ENCODE measurements at regions not wholly inside any gene's neighbourhood (a gene's known extent, or its start where the extent isn't known, plus 50 kb on each side); places are given as distances from the start of the nearest gene placed in this dataset.
"Not testable (repeated sequence)": the region's sequence is repeated elsewhere in the genome, so short reads cannot be mapped to it uniquely, and the experiment has no call there.

- no peak overlapping the region for H3K9ac ChIP-seq (ENCODE audit: low read length)
- no peak overlapping the region for H3K4me3 ChIP-seq (ENCODE audit: low read length)
- no peak overlapping the region for H3K4me2 ChIP-seq (ENCODE audit: low read depth, low read length, poor library complexity, severe bottlenecking)
- no peaks in the 10 kb centered on the region for H3K9me3 ChIP-seq (ENCODE audit: low read length)
- H3K9me2 ChIP-seq (replicated peaks; ENCODE audit: insufficient read depth, low read length) = no peaks in the 10 kb centered on the region
- no peaks in the 10 kb centered on the region for H3K27me3 ChIP-seq (ENCODE audit: low read length)
- H3K4me1 ChIP-seq (ENCODE audit: low read length) = no peaks in the 10 kb centered on the region
- no peaks in the 10 kb centered on the region for H3K79me2 ChIP-seq (ENCODE audit: low read length)
- peak; percentile 20 for DNase-seq
- no peaks in the 10 kb centered on the region for H4K20me1 ChIP-seq (ENCODE audit: insufficient read depth, low read depth, low read length)
- H3K27ac ChIP-seq (ENCODE audit: low read length) = no peak overlapping the region
- H2AFZ ChIP-seq (ENCODE audit: low read length) = no peak overlapping the region
- H3K36me3 ChIP-seq (ENCODE audit: insufficient read depth, low read length) = no peaks in the 10 kb centered on the region
Measured at GRCh38 chr21:28568692-28569091, 424.0 kb downstream of the LTN1 start.

- H3K36me3 ChIP-seq (ENCODE audit: insufficient read depth, low read length); H3K9me2 ChIP-seq (replicated peaks; ENCODE audit: insufficient read depth, low read length); H3K4me1 ChIP-seq (ENCODE audit: low read length); H3K9me3 ChIP-seq (ENCODE audit: low read length); H2AFZ ChIP-seq (ENCODE audit: low read length); H3K4me2 ChIP-seq (ENCODE audit: low read depth, low read length, poor library complexity, severe bottlenecking); H3K27ac ChIP-seq (ENCODE audit: low read length); H3K9ac ChIP-seq (ENCODE audit: low read length); H3K79me2 ChIP-seq (ENCODE audit: low read length); H4K20me1 ChIP-seq (ENCODE audit: insufficient read depth, low read depth, low read length); H3K27me3 ChIP-seq (ENCODE audit: low read length); DNase-seq; H3K4me3 ChIP-seq (ENCODE audit: low read length): not testable (repeated sequence)
Measured at GRCh38 chr21:28563933-28564332, 428.7 kb downstream of the LTN1 start.

- no peaks in the 10 kb centered on the region for H4K20me1 ChIP-seq (ENCODE audit: insufficient read depth, low read depth, low read length)
- no peaks in the 10 kb centered on the region for H3K4me1 ChIP-seq (ENCODE audit: low read length)
- H3K4me2 ChIP-seq (ENCODE audit: low read depth, low read length, poor library complexity, severe bottlenecking) = no peak overlapping the region
- no peak overlapping the region for H3K4me3 ChIP-seq (ENCODE audit: low read length)
- no peak overlapping the region for H3K9ac ChIP-seq (ENCODE audit: low read length)
- no peak for DNase-seq
- no peak overlapping the region for H3K27ac ChIP-seq (ENCODE audit: low read length)
- no peaks in the 10 kb centered on the region for H3K79me2 ChIP-seq (ENCODE audit: low read length)
- no peaks in the 10 kb centered on the region for H3K36me3 ChIP-seq (ENCODE audit: insufficient read depth, low read length)
- no peak overlapping the region for H2AFZ ChIP-seq (ENCODE audit: low read length)
- no peaks in the 10 kb centered on the region for H3K9me2 ChIP-seq (replicated peaks; ENCODE audit: insufficient read depth, low read length)
- no peaks in the 10 kb centered on the region for H3K27me3 ChIP-seq (ENCODE audit: low read length)
- H3K9me3 ChIP-seq (ENCODE audit: low read length) = no peaks in the 10 kb centered on the region
Measured at GRCh38 chr21:28561772-28562171, 430.9 kb downstream of the LTN1 start.

GRCh38 chr21:28554660-28555475 lies 437.8 kb downstream of the LTN1 start:
- no peaks in the 10 kb centered on the region for H3K9me3 ChIP-seq (ENCODE audit: low read length)
- H2AFZ ChIP-seq (ENCODE audit: low read length) = no peak overlapping the region
- H3K36me3 ChIP-seq (ENCODE audit: insufficient read depth, low read length) = no peaks in the 10 kb centered on the region
- no peak overlapping the region for H3K9ac ChIP-seq (ENCODE audit: low read length)
- no peaks in the 10 kb centered on the region for H3K9me2 ChIP-seq (replicated peaks; ENCODE audit: insufficient read depth, low read length)
- DNase-seq = no peak
- H3K27me3 ChIP-seq (ENCODE audit: low read length) = no peaks in the 10 kb centered on the region
- peaks cover 9% of the 10 kb centered on the region for H3K4me1 ChIP-seq (ENCODE audit: low read length)
- H3K79me2 ChIP-seq (ENCODE audit: low read length) = no peaks in the 10 kb centered on the region
- H3K27ac ChIP-seq (ENCODE audit: low read length) = no peak overlapping the region
- no peak overlapping the region for H3K4me3 ChIP-seq (ENCODE audit: low read length)
- no peak overlapping the region for H3K4me2 ChIP-seq (ENCODE audit: low read depth, low read length, poor library complexity, severe bottlenecking)
- H4K20me1 ChIP-seq (ENCODE audit: insufficient read depth, low read depth, low read length) = no peaks in the 10 kb centered on the region

- H3K4me1 ChIP-seq (ENCODE audit: low read length) = peaks cover 10% of the 10 kb centered on the region
- no peak overlapping the region for H3K9ac ChIP-seq (ENCODE audit: low read length)
- H3K9me3 ChIP-seq (ENCODE audit: low read length) = no peaks in the 10 kb centered on the region
- DNase-seq = peak; percentile 35
- H3K9me2 ChIP-seq (replicated peaks; ENCODE audit: insufficient read depth, low read length) = no peaks in the 10 kb centered on the region
- no peaks in the 10 kb centered on the region for H3K27me3 ChIP-seq (ENCODE audit: low read length)
- H3K27ac ChIP-seq (ENCODE audit: low read length) = no peak overlapping the region
- no peaks in the 10 kb centered on the region for H4K20me1 ChIP-seq (ENCODE audit: insufficient read depth, low read depth, low read length)
- H3K4me3 ChIP-seq (ENCODE audit: low read length) = no peak overlapping the region
- peak overlapping the region; percentile 27 for H3K4me2 ChIP-seq (ENCODE audit: low read depth, low read length, poor library complexity, severe bottlenecking)
- H3K79me2 ChIP-seq (ENCODE audit: low read length) = no peaks in the 10 kb centered on the region
- no peaks in the 10 kb centered on the region for H3K36me3 ChIP-seq (ENCODE audit: insufficient read depth, low read length)
- H2AFZ ChIP-seq (ENCODE audit: low read length) = no peak overlapping the region
Measured at GRCh38 chr21:28550057-28550825, 442.4 kb downstream of the LTN1 start.

- Histone ChIP-seq H3K4me2 (ENCODE audit: low read depth, low read length, poor library complexity, severe bottlenecking) (no peak overlapping the region), H2AFZ (ENCODE audit: low read length) (no peak overlapping the region), H3K9ac (ENCODE audit: low read length) (no peak overlapping the region), H4K20me1 (ENCODE audit: insufficient read depth, low read depth, low read length) (no peaks in the 10 kb centered on the region), H3K4me3 (ENCODE audit: low read length) (no peak overlapping the region), H3K27ac (ENCODE audit: low read length) (no peak overlapping the region), H3K27me3 (ENCODE audit: low read length) (no peaks in the 10 kb centered on the region), H3K9me2 (replicated peaks; ENCODE audit: insufficient read depth, low read length) (no peaks in the 10 kb centered on the region), H3K9me3 (ENCODE audit: low read length) (no peaks in the 10 kb centered on the region), H3K4me1 (ENCODE audit: low read length) (peaks cover 10% of the 10 kb centered on the region), H3K79me2 (ENCODE audit: low read length) (no peaks in the 10 kb centered on the region), H3K36me3 (ENCODE audit: insufficient read depth, low read length) (no peaks in the 10 kb centered on the region)
- peak; percentile 34 for DNase-seq
Measured at GRCh38 chr21:28548291-28548690, 444.4 kb downstream of the LTN1 start.

GRCh38 chr21:28547766-28548165 lies 444.9 kb downstream of the LTN1 start:
- Histone ChIP-seq H2AFZ (ENCODE audit: low read length) (no peak overlapping the region), H3K9ac (ENCODE audit: low read length) (no peak overlapping the region), H3K27ac (ENCODE audit: low read length) (no peak overlapping the region), H3K79me2 (ENCODE audit: low read length) (no peaks in the 10 kb centered on the region), H3K9me2 (replicated peaks; ENCODE audit: insufficient read depth, low read length) (no peaks in the 10 kb centered on the region), H3K4me1 (ENCODE audit: low read length) (peaks cover 10% of the 10 kb centered on the region), H3K4me3 (ENCODE audit: low read length) (no peak overlapping the region), H3K4me2 (ENCODE audit: low read depth, low read length, poor library complexity, severe bottlenecking) (no peak overlapping the region), H3K9me3 (ENCODE audit: low read length) (no peaks in the 10 kb centered on the region), H3K27me3 (ENCODE audit: low read length) (no peaks in the 10 kb centered on the region), H4K20me1 (ENCODE audit: insufficient read depth, low read depth, low read length) (no peaks in the 10 kb centered on the region), H3K36me3 (ENCODE audit: insufficient read depth, low read length) (no peaks in the 10 kb centered on the region)
- peak; percentile 38 for DNase-seq

GRCh38 chr21:28543975-28544374 lies 448.7 kb downstream of the LTN1 start:
- Histone ChIP-seq H3K36me3 (ENCODE audit: insufficient read depth, low read length) (no peaks in the 10 kb centered on the region), H3K27ac (ENCODE audit: low read length) (no peak overlapping the region), H3K9me2 (replicated peaks; ENCODE audit: insufficient read depth, low read length) (no peaks in the 10 kb centered on the region), H3K4me2 (ENCODE audit: low read depth, low read length, poor library complexity, severe bottlenecking) (no peak overlapping the region), H3K4me1 (ENCODE audit: low read length) (no peaks in the 10 kb centered on the region), H3K9ac (ENCODE audit: low read length) (no peak overlapping the region), H3K79me2 (ENCODE audit: low read length) (no peaks in the 10 kb centered on the region), H3K27me3 (ENCODE audit: low read length) (no peaks in the 10 kb centered on the region), H3K9me3 (ENCODE audit: low read length) (no peaks in the 10 kb centered on the region), H2AFZ (ENCODE audit: low read length) (no peak overlapping the region), H4K20me1 (ENCODE audit: insufficient read depth, low read depth, low read length) (no peaks in the 10 kb centered on the region), H3K4me3 (ENCODE audit: low read length) (no peak overlapping the region)
- no peak for DNase-seq
